Fibroblast of skin of right biceps (primary cell): ENCODE measurements at regions not wholly inside any gene's neighbourhood (a gene's known extent, or its start where the extent isn't known, plus 50 kb on each side); places are given as distances from the start of the nearest gene placed in this dataset.
A peak's percentile ranks its signal among the peaks of the same experiment; 100 is the strongest.

Source experiments
- DNase-seq: peaks from one replicate; pipeline ENCODE4 v3.0.0-alpha.2; 2013

DNA sequence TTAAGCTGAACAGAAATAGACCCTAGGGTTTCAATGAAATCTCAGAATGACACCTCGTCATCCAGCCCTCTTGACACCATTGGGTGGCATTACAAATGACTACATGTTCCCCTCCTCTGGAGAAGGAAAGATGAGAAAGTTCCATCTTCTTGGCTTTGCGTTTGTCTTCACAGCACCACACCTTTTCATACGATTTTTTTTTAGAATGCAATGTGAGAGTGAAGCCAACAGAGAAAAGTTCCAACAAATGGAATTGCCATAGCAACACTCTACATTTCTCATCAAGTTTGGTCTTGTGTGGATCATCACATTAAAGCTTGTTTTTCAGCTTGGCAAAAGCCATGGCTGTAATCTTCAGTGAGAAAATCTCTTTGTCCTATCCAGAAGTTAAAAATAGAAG is 183.4 kb upstream of the SNX7 start:
- DNase-seq = no peak

DNA sequence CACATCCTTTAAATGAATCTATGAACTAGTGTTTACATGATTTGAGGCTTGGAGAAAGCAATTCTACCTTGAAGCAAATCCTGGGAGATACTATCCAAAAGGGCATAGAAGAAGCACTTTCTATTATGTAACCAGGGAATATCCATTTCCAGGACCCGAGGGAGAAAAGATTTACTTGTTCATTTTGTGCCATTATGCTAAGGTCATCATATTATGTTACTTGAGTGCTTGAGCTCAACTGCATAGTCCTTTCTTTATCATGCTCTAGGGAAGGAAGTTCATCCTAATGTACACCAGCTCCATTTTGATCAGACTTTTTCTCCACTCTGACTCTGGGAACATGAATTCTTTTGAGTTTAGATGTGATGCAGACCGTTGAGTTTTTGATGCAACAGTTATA is 188.6 kb upstream of the SNX7 start:
- no peak for DNase-seq

DNA sequence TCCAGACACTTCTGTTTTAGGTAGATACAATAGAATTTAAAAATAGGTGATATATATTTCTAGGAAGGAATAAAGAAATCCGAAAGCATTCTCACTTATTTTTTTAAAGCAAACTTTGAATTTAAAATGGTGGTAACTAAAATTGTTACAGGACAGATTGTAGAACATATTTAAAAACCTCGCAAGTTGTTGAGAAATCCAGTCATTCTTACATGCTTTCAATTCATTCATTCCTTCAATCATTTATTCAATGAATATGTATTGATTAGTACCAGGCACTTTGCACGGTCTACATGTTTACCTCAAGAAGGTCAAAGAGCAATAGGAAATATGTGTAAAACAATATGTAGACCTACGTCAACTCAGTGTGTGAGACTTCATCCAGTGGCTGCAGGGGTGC is 189.9 kb upstream of the SNX7 start:
- no peak for DNase-seq

DNA sequence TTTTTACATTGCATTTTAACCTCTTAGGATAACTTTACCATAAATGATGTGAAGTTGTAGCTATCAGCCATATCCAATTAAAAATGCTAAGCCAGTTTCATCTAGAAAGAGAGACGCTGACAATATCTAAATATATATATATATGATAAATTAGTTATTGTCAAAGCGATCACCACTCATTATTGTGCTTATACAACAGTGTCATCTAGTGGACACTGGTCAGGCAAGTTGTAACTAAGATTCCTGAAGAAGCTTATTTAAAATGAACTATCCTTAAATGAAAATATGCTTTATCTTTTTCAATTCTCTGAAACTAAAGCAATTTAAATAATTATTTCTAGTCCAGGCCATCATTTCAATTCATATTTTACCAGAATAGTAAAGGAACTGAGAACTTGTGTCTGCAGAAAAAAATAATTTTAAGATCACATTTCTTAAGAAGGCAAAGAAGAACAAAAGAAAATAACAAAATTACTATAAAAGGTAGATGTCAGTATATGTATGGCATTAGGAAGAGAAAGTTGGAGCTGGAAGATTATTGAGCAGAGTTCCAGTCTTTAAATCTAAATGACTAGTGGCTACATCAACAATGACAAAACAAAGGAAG is 193.3 kb upstream of the SNX7 start:
- DNase-seq = peak; percentile 74

DNA sequence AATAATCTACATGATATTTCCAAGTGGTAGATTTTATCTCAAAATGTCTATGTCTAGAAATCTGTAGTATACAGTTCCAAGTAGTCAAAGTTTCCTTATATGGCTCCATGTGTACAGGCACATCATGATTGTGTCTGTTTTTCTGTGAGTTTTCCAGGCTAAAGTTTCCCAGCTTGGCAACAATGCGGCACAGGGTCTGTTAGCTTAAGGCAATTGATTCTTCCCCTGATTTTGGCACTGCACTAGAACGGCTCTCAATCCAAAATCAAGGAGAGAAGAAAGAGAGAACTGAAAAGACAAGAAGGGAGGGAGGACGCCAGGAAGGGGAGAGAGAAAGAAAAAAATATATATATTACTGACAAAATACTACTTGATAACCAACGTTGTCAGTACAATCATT is 193.9 kb upstream of the SNX7 start:
- no peak for DNase-seq

DNA sequence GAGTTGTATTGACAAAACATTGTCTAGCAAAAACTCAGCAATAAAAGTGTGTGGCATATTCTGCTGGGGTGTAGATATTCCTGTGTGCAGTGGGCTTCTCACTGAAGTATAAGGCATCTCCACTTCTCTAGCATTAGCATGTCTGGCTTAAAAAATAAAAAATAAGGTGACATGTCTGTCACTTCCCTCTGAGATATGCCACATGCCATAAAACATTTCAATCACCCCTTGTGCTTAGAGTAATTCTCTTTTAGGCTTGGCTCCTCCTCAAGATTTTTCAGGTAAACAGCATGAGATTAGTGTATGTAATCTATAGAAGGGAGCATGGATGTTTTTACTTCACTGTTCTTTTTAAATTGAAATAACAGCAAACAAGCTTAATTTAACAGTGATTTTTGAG is 194.4 kb upstream of the SNX7 start:
- DNase-seq = no peak

DNA sequence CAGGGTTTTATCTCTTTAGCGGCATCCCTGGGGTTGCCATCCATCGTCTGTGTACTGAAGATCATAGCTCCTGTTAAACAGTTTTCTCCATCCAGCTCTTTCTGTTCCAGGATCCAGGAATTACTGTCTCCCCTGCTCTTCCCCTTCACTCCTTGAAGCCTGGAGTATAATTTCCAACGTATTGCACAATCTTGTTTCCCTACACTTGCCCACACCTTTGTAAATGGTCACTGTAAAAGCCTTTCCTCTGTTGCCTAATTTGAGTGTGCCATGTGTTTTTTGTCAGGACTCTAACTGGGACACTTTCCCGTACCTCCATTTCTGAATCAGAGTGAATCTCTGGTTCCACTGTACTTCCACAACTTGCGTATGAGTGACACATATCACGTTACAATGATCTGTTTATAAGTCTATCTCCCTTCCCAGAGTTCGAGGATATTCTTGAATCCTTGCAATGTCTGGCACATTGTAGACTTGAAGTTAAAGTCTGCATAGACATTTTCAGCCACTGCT is 199.6 kb upstream of the SNX7 start:
- no peak for DNase-seq

DNA sequence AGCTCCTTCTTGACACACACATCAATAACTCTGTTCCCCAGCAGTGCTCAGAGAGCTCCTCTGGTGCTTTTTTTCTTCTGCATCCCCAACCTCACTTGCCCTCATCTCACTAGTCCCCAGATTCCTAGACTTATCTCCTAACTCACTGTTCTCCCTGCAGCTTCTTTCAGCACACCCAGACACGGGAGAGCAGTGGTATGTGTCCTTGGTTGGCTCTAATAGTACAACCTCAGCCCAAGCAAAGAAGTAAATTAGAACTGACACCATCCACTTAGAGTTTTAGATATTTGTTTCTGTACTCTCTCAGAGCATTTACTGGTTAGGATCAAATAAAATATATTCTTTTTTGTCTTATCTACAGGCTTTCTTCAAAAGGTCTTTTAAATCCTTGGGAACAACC is 201.4 kb upstream of the SNX7 start:
- no peak for DNase-seq

DNA sequence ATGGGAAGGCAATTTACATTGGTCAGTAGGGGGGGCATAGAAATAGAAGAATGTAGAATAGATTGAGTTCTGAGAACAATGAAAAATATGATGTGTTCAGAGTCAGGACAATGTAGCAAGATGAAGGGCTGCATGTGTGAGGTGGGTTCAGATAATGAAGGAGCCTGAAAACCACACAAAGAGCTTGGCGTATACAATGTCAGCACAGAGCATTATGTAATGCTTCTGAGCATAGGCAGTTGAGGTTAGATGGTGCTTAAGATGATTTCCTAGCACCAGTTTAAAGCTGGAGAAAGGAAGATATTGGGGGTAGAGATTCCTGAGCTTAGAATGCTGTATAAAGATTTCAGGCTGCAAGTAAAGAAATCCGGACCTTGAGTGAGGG is 202.0 kb upstream of the SNX7 start:
- no peak for DNase-seq

DNA sequence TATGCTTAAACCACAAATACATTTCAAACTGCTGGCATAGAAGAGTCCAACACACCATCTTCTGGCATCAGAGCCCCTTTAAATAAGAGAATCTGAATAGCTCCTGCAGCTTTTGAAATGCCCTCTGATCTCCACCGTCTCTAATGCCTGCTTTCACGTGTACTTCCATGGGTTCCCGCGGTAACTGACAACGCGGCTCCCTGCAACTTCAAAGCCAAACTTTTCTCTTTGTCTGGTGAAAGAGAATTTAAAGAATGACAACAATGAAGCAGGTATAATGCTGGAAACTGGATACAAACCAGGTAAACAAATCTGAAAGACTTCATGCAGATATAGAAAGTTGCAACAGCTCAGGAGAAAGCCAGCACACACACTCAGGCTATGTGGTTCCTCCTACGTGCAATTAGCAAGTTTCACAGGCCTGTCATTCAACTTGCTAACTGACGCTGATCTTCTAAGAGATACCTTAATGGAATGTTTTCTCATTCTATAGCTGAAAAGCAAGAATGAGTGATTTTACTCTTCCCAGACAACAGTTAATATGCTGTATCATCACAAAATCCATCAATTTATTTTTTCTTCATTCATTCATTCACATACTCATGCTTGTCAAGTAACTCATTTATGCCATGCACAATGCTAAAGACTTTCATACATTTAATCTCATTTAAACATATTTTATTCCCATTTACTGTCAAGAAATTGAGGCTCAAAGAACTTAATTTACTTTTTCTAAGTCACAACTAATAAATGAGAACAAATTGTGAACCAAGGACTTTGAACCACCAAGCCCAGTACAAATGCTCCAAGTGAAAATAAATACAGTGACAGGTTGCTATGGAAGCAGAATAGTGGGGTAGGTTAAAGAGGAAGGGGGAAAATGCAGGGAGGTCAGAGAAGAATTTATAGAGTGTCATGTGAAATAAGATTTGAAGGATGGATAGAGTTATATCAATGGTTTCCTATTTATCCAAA is 202.7 kb upstream of the SNX7 start:
- no peak for DNase-seq

DNA sequence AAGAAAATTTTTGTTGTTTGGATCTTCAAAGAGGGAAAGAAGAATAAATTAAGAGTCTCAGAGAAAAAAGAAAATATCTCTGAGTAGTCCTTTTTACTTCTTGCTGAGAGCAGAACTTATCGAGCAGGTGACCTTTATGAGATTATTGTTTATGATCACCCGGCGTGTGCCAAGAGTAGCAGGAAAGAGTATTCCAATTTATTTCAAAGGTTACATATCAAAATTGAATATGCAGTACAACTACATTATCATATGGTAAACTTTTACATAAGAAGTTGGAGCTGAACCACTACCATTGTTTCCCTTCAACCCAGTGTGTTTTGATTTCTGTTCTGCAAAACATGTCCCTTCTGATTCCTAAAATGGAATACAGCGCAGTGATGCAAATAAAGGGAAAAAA is 204.3 kb upstream of the SNX7 start:
- no peak for DNase-seq

DNA sequence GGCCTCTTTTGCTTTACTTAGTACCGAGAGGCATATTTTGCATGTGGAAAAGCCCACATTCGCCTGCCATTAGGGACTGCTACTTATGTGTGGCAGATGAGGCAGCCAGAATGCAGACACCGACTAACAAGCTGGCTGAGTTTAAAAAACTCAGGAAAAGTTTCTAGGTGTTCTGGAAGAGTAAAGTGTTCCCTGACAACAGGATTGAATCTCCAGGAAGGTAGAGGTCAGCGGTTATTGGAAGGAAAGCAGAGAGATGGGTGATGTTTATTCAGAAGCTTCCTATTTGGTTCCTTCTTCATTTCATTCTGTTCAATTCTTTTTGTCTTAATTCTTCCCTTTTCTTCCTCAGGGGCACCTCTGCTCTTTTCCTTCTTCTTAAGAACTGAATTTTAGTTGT is 206.9 kb upstream of the SNX7 start:
- DNase-seq = no peak

DNA sequence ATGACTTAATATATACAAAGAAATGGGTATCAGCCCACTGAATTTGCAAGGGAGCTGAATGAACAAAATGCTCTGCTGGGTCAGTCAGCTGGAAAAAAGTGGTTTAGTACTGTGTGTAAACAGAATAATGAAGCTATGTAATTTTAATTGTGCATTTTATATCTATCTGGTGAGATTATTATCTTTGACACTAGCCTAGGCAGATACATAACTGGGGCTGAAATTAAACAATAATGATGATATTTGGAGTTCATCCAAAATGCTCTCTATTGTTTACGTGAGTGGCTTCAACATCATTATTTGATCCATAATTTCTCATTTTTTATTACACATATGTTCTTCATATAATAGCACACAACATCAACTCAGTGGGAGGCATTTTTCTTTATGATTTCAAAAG is 208.5 kb upstream of the SNX7 start:
- DNase-seq = peak; percentile 7

DNA sequence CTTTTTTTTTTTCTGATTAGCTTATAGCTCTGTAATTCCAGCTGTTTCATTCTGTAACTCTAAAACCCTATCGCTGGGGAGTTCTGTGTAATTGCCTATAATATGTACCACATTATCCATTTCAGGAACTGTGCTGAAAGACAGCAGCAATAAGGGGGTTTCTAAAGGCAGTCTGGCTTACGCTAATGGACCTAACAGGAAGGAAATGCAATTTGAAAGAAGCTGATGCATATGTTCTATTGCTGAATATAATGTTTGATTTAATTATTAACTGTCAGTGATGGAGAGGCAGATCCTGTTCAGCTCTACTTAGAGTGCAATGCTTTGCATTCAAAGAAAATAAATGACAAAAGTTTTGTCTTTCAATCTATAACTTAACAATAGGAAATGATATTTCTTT is 209.4 kb upstream of the SNX7 start:
- DNase-seq = no peak

DNA sequence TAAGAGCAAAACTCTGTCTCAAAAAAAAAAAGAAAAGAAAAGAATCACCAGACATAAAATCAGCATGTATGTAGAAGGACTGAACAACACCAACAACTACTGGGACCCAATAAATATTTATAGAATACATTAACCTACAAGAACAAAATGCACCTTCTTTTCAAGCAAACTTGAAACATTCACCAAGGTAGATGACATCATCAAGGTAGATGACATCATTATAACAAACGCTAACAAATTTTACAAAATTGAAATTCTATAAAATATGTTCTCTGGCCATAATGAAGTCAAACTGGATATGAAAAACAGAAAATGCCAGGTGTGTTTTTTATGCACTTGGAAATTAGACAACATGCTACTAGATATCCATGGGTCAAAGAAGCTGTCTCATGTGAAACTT is 220.2 kb upstream of the SNX7 start:
- no peak for DNase-seq

DNA sequence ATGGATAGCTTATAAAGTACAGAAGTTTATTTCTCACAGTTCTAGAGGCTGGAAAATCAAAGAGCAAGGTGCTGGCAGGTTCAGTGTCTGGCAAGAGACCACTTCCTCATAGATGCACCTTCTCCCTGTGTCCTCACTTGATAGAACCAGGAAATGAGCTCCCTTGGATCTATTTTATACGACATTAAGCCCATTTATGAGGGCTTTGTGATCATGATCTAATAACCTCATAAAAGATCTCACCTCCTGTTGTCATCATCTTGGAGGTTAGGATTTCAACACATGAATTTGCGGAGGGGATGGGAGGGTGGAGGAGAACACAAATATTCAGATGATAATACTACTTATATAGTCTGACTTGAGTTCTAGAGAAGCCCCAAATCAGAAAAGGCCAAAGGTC is 222.1 kb upstream of the SNX7 start:
- no peak for DNase-seq

DNA sequence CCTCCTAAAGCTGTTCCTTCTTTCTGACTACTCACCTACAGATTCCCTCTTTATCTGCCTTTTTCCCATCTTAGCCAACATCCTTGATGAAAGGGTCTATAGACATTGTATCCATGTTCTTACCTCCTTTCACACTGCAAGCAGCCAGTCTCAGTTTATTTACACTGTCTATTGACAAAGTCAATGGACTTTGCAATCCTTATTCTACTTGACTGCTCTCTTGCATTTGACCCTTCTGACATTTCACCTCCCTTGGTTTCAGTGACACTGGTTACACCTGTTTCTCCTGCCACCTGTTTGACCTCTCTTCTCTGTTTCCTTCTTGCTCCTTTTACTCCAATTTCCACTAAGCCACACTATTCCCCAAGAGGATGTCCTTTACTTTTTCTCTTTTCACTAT is 224.0 kb upstream of the SNX7 start:
- no peak for DNase-seq

DNA sequence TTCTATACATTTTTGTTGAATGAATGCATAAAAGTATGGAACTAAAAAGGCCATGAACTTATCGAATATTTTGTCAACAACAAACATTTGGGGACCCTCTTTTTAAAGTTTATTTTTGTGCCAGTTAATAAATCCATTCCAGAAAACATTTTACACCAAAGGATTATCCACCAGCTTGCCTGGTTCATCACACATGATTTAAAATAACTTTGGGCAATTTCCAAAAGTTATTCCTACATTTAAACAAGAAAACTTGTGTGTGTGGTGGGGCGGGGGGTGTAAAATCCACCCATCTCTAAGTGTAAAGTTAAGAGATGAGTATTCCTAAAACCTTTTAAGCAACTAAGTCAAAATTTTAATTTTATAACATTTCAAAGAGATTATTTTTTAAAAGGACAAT is 224.5 kb upstream of the SNX7 start:
- DNase-seq = no peak

DNA sequence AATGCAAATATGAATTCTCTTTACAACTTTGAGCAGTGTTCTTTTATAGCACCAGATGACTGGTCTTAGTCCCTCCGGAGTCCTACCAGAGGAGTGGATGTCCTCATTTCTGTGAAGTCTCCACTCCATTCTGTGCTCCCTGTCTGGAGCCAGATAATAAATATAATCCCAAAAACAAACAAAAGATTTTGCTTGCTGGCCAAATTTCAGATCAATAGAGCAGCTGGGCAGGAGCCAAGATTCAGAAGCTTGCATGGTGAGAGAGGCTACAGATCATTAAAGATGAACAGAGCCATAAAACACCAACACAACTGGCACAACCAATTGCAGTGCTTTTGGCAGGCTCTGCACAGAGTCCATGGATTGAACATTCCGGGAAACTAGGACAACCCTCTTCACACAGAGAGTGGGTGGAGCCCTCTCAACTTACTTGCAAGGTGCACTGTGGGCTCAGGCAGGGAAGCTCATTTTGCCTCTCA is 231.5 kb upstream of the SNX7 start:
- no peak for DNase-seq

DNA sequence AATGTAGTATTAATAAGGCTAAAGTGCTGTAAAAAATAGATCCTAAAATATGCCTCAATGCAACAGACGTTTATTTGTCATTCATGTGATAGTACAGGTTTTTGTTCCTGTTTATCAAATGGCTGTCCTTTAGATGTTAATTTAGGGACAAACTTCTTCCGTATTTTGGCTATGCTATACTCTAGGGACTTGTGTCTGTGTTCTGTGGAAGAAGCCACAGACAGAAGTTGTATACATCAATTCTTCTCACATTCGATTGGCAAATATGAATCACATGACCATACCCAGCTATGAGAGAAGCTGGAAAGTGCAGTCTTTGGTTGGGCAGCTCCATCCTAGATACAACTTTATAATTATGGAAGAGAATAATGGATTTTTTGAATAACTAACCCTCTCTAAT is 232.7 kb upstream of the SNX7 start:
- DNase-seq = no peak

DNA sequence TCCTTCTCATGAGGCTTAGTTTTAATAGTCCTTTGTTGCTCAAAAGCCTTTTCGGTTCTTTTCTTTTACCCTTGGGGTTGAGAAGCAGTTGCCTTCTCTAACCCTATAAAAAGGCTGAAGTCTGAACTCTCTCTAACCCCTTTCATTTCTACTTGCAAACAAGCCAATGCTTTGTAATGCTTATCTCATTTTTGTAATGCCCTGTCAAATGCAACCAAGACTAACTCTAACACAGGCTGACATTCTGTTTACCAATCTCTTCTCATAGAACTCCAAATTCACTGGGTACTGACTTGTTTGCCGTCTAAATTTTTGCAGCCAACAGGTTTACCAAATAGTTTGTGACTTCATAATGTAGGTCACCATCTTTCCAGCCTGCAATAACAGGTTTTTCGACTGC is 233.9 kb upstream of the SNX7 start:
- no peak for DNase-seq

DNA sequence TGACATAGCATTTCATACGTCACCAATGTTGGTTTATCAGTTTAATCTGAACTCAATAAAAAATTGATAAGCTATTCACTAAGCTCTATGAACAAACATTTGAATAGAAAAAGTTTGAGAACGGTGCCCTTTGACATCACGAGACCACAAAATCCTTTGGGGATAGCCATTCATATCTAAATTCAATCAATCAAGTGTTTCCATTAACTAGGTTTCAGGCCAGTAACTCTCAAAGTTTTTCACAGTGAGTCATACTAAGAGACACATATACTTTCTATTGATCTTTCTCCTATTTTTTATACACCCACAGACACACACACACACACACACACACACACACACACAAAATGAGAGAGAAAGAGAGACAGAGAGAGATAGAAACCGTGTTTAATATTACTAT is 235.4 kb upstream of the SNX7 start:
- DNase-seq = no peak

DNA sequence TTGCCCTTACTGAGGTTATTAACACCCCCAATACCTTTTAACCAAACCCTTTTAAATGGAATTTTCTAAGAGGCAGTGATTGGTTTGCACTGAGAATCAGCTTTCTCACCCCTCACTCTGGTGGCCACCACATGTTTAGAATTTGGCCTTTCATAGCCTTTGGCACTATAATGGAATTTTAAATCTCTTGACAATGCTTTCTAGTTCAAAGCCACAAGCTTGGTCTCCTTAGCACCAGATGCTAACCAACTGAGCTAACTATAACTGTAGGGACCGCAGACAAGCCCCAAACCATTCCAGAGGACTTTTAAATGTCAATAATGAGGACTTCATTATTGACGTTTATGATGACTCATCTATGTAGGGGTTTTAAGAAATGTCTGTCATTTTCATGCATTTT is 238.7 kb upstream of the SNX7 start:
- peak; percentile 62 for DNase-seq

DNA sequence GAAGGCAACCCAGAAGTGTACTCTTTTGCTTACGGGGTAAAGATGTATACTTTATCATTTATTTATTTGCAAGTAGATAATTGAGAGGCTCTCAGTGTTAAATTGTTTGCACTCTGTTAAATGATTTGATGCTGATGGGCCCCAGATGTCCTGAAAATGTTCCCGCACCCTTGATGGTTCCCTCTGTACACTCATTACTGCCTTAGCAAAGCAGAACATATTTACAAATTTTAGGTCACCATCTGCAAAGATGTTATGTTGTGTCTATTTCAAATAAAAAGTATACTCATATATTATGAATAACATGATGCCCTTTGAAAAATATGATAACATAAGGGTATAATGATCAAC is 240.5 kb upstream of the SNX7 start:
- DNase-seq = no peak
